ENCODE measurements at regions not wholly inside any gene's neighbourhood (a gene's known extent, or its start where the extent isn't known, plus 50 kb on each side); places are given as distances from the start of the nearest gene placed in this dataset.

GRCh38 chr9:134522502-134522848 is 119.1 kb upstream of the COL5A1 start:
- no peak for TF ChIP-seq BACH2 (CRISPR knock-in tag; IDR thresholded peaks at IDR 0.05; ENCODE audit: borderline replicate concordance)
- no peak for TF ChIP-seq OSR1 (CRISPR knock-in tag; IDR thresholded peaks at IDR 0.05)
- no peak for TF ChIP-seq ZFP30 (CRISPR knock-in tag; IDR thresholded peaks at IDR 0.05)
- TF ChIP-seq CSDC2 (CRISPR knock-in tag; IDR thresholded peaks at IDR 0.05) = no peak
- TF ChIP-seq GLIS3 (CRISPR knock-in tag; IDR thresholded peaks at IDR 0.05) = no peak
- TF ChIP-seq SNAI2 (CRISPR knock-in tag; IDR thresholded peaks at IDR 0.05) = no peak
- TF ChIP-seq CREB5 (CRISPR knock-in tag; IDR thresholded peaks at IDR 0.05; ENCODE audit: low read depth) = no peak
- no peak for TF ChIP-seq POU6F1 (CRISPR knock-in tag; IDR thresholded peaks at IDR 0.05; ENCODE audit: borderline replicate concordance, low read depth)
- no peak for TF ChIP-seq ISL1 (CRISPR knock-in tag; IDR thresholded peaks at IDR 0.05)
- TF ChIP-seq ZNF8 (CRISPR knock-in tag; IDR thresholded peaks at IDR 0.05) = no peak
- no peak for TF ChIP-seq ZC3H10 (CRISPR knock-in tag; IDR thresholded peaks at IDR 0.05)
- TF ChIP-seq ZFP3 (CRISPR knock-in tag; IDR thresholded peaks at IDR 0.05) = no peak
- no peak for TF ChIP-seq TOX (CRISPR knock-in tag; IDR thresholded peaks at IDR 0.05; ENCODE audit: borderline replicate concordance)
- no peak for ATAC-seq

GRCh38 chr9:134522976-134523375 is 118.6 kb upstream of the COL5A1 start:
- no peak for TF ChIP-seq ZNF70 (CRISPR knock-in tag; IDR thresholded peaks at IDR 0.05)
- no peak for ATAC-seq

GRCh38 chr9:134525070-134525815 is 116.4 kb upstream of the COL5A1 start:
- ATAC-seq = no peak
- TF ChIP-seq ISL1 (CRISPR knock-in tag; IDR thresholded peaks at IDR 0.05) (no peak), RARB (CRISPR knock-in tag; IDR thresholded peaks at IDR 0.05) (no peak), ZFP30 (CRISPR knock-in tag; IDR thresholded peaks at IDR 0.05) (no peak), ZC3H10 (CRISPR knock-in tag; IDR thresholded peaks at IDR 0.05) (no peak), BACH2 (CRISPR knock-in tag; IDR thresholded peaks at IDR 0.05; ENCODE audit: borderline replicate concordance) (no peak), ZFP3 (CRISPR knock-in tag; IDR thresholded peaks at IDR 0.05) (no peak), CREB5 (CRISPR knock-in tag; IDR thresholded peaks at IDR 0.05; ENCODE audit: low read depth) (no peak), PATZ1 (CRISPR knock-in tag; IDR thresholded peaks at IDR 0.05; ENCODE audit: borderline replicate concordance) (no peak)

- TF ChIP-seq RARB (CRISPR knock-in tag; IDR thresholded peaks at IDR 0.05) = no peak
- TF ChIP-seq OSR1 (CRISPR knock-in tag; IDR thresholded peaks at IDR 0.05) = no peak
- no peak for TF ChIP-seq BACH2 (CRISPR knock-in tag; IDR thresholded peaks at IDR 0.05; ENCODE audit: borderline replicate concordance)
- TF ChIP-seq TSHZ2 (CRISPR knock-in tag; IDR thresholded peaks at IDR 0.05) = no peak
- TF ChIP-seq TCF4 (CRISPR knock-in tag; IDR thresholded peaks at IDR 0.05; ENCODE audit: borderline replicate concordance) = no peak
- TF ChIP-seq GLIS3 (CRISPR knock-in tag; IDR thresholded peaks at IDR 0.05) = no peak
- TF ChIP-seq SNAI2 (CRISPR knock-in tag; IDR thresholded peaks at IDR 0.05) = no peak
- no peak for TF ChIP-seq TOX (CRISPR knock-in tag; IDR thresholded peaks at IDR 0.05; ENCODE audit: borderline replicate concordance)
- TF ChIP-seq PPARA (CRISPR knock-in tag; IDR thresholded peaks at IDR 0.05; ENCODE audit: borderline replicate concordance) = no peak
- no peak for TF ChIP-seq ZC3H10 (CRISPR knock-in tag; IDR thresholded peaks at IDR 0.05)
- ATAC-seq = no peak
These were observed 115.6 kb upstream of the COL5A1 start for GRCh38 chr9:134525841-134526583.

Data from SK-N-SH treated with all-trans-retinoic acid at 6 μM for 48 hours (cell line).